ENCODE measurements at regions not wholly inside any gene's neighbourhood (a gene's known extent, or its start where the extent isn't known, plus 50 kb on each side); places are given as distances from the start of the nearest gene placed in this dataset.

- intact Hi-C loops (cut with DNase I): no loop called here
- peak; percentile 70 for DNase-seq (ENCODE audit: low spot score)
Measured at GRCh38 chr5:172588380-172588779, 52.7 kb upstream of the NEURL1B start.

GRCh38 chr5:172587061-172587405 lies 54.0 kb upstream of the NEURL1B start:
- no peak for DNase-seq (ENCODE audit: low spot score)
- intact Hi-C loops (cut with DNase I): no loop called here

- intact Hi-C loops (cut with DNase I): no loop called here
- no peak for DNase-seq (ENCODE audit: low spot score)
Measured at GRCh38 chr5:172586125-172587060, 54.7 kb upstream of the NEURL1B start.

- intact Hi-C loops (cut with DNase I): no loop called here
- no peak for DNase-seq (ENCODE audit: low spot score)
Measured at GRCh38 chr5:172585114-172585513, 55.9 kb upstream of the NEURL1B start.

- DNase-seq (ENCODE audit: low spot score): no peak
- intact Hi-C loops (cut with DNase I): no loop called here
Measured at GRCh38 chr5:172584638-172585037, 56.4 kb upstream of the NEURL1B start.

GRCh38 chr5:172583931-172584511 lies 57.0 kb upstream of the NEURL1B start:
- DNase-seq (ENCODE audit: low spot score): no peak
- intact Hi-C loops (cut with DNase I): no loop called here

GRCh38 chr5:172582940-172583339 lies 58.1 kb upstream of the NEURL1B start:
- intact Hi-C loops (cut with DNase I): no loop called here
- no peak for DNase-seq (ENCODE audit: low spot score)

- intact Hi-C loops (cut with DNase I): no loop called here
- no peak for DNase-seq (ENCODE audit: low spot score)
Measured at GRCh38 chr5:172581315-172581714, 59.7 kb upstream of the NEURL1B start.

- intact Hi-C loops (cut with DNase I): no loop called here
- no peak for DNase-seq (ENCODE audit: low spot score)
Measured at GRCh38 chr5:172579403-172579990, 61.6 kb upstream of the NEURL1B start.

GRCh38 chr5:172577267-172577909 lies 63.7 kb upstream of the NEURL1B start:
- DNase-seq (ENCODE audit: low spot score): no peak
- intact Hi-C loops (cut with DNase I): no loop called here

GRCh38 chr5:172575816-172576545 lies 65.1 kb upstream of the NEURL1B start:
- intact Hi-C loops (cut with DNase I): no loop called here
- no peak for DNase-seq (ENCODE audit: low spot score)

GRCh38 chr5:172575416-172575815 lies 65.6 kb upstream of the NEURL1B start:
- intact Hi-C loops (cut with DNase I): no loop called here
- DNase-seq (ENCODE audit: low spot score): no peak

- no peak for DNase-seq (ENCODE audit: low spot score)
- intact Hi-C loops (cut with DNase I): no loop called here
Measured at GRCh38 chr5:172574871-172575223, 66.2 kb upstream of the NEURL1B start.

- no peak for DNase-seq (ENCODE audit: low spot score)
- intact Hi-C loops (cut with DNase I): no loop called here
Measured at GRCh38 chr5:172573986-172574870, 66.8 kb upstream of the NEURL1B start.

GRCh38 chr5:172573120-172573882 lies 67.8 kb upstream of the NEURL1B start:
- DNase-seq (ENCODE audit: low spot score): no peak
- intact Hi-C loops (cut with DNase I): no loop called here

GRCh38 chr5:172572440-172572839 lies 68.6 kb upstream of the NEURL1B start:
- DNase-seq (ENCODE audit: low spot score): no peak
- intact Hi-C loops (cut with DNase I): no loop called here

GRCh38 chr5:172571892-172572291 lies 69.2 kb upstream of the NEURL1B start:
- no peak for DNase-seq (ENCODE audit: low spot score)
- intact Hi-C loops (cut with DNase I): no loop called here

GRCh38 chr5:172571413-172571812 lies 69.7 kb upstream of the NEURL1B start:
- intact Hi-C loops (cut with DNase I): no loop called here
- no peak for DNase-seq (ENCODE audit: low spot score)

All from posterior vena cava (tissue), 2 donors.